Activated T-cell treated with anti-CD3 and anti-CD28 coated beads, Interleukin-2, amount 50 U/mL, for 72 hours (primary cell): ENCODE measurements at regions not wholly inside any gene's neighbourhood (a gene's known extent, or its start where the extent isn't known, plus 50 kb on each side); places are given as distances from the start of the nearest gene placed in this dataset.
A peak's percentile ranks its signal among the peaks of the same experiment; 100 is the strongest.
"Not testable (repeated sequence)": the region's sequence is repeated elsewhere in the genome, so short reads cannot be mapped to it uniquely, and the experiment has no call there.

Experiments
- ATAC-seq, 2 donors: fragments of 150-1000 bp; cut with Tn5 transposase; replicated peaks in 1 of 2; 2 replicates each; pipeline ENCODE4 v1.10.0; 2021; ENCODE audit warnings: moderate library complexity in 2 of 2, mild to moderate bottlenecking in 1 of 2
- DNase-seq, 2 donors: peaks; one replicate each; pipeline ENCODE4 v3.0.0; 2021 to 2022; ENCODE audit warnings: mixed read lengths in 1 of 2
- H3K27ac Mint-ChIP-seq: one replicate; pipeline ENCODE4 v1.8.0; 2022; ENCODE audit warnings: mild to moderate bottlenecking, moderate library complexity, mixed read lengths
- H3K27me3 Mint-ChIP-seq: one replicate; pipeline ENCODE4 v1.8.0; 2022; ENCODE audit warnings: low read depth, mixed read lengths
- H3K36me3 Mint-ChIP-seq, 2 donors: one replicate each; pipeline ENCODE4 v1.8.0; 2022; ENCODE audit warnings: mixed read lengths in 2 of 2, mild to moderate bottlenecking in 1 of 2; ENCODE audit not compliant: insufficient read depth in 2 of 2
- H3K4me1 Mint-ChIP-seq: one replicate; pipeline ENCODE4 v1.8.0; 2022; ENCODE audit warnings: low read depth, mixed read lengths
- H3K4me3 Mint-ChIP-seq, 2 donors: one replicate each; pipeline ENCODE4 v1.8.0; 2022; ENCODE audit warnings: mild to moderate bottlenecking in 2 of 2, mixed read lengths in 2 of 2, moderate library complexity in 2 of 2
- H3K9me3 Mint-ChIP-seq, 2 donors: one replicate each; pipeline ENCODE4 v1.8.0; 2022; ENCODE audit warnings: mixed read lengths in 2 of 2

- Mint-ChIP-seq H3K36me3 (peaks cover 0 to 1% of the 10 kb centered on the region in 2 donors), H3K4me1 (no peaks in the 10 kb centered on the region), H3K4me3 (no peak overlapping the region), H3K9me3 (no peaks in the 10 kb centered on the region), H3K27ac (no peak overlapping the region), H3K27me3 (no peaks in the 10 kb centered on the region)
- no peak for ATAC-seq
- DNase-seq, result no peak
Measured at GRCh38 chr1:242674951-242675645, 150.6 kb upstream of the PLD5 start.

GRCh38 chr1:242673652-242674051 is 149.2 kb upstream of the PLD5 start:
- Mint-ChIP-seq H3K36me3 (no peaks in the 10 kb centered on the region), H3K4me1 (no peaks in the 10 kb centered on the region), H3K9me3 (no peaks in the 10 kb centered on the region), H3K4me3 (no peak overlapping the region), H3K27me3 (no peaks in the 10 kb centered on the region), H3K27ac (no peak overlapping the region)
- no peak for DNase-seq
- no peak for ATAC-seq

- not testable (repeated sequence) for H3K27me3 Mint-ChIP-seq, H3K4me3 Mint-ChIP-seq, H3K4me1 Mint-ChIP-seq, ATAC-seq, H3K36me3 Mint-ChIP-seq, DNase-seq, H3K9me3 Mint-ChIP-seq, H3K27ac Mint-ChIP-seq
Measured at GRCh38 chr1:242673165-242673564, 148.7 kb upstream of the PLD5 start.

- H3K27me3 Mint-ChIP-seq, result no peaks in the 10 kb centered on the region
- H3K36me3 Mint-ChIP-seq, result no peaks in the 10 kb centered on the region
- ATAC-seq (no peak), DNase-seq (no peak)
- H3K4me3 Mint-ChIP-seq, result no peak overlapping the region
- no peaks in the 10 kb centered on the region for H3K4me1 Mint-ChIP-seq
- H3K9me3 Mint-ChIP-seq, result peaks cover 2% of the 10 kb centered on the region in 2 donors
- H3K27ac Mint-ChIP-seq, result no peak overlapping the region
Measured at GRCh38 chr1:242670019-242670418, 145.5 kb upstream of the PLD5 start.

- no peaks in the 10 kb centered on the region for H3K27me3 Mint-ChIP-seq
- no peaks in the 10 kb centered on the region for H3K4me1 Mint-ChIP-seq
- no peaks in the 10 kb centered on the region for H3K36me3 Mint-ChIP-seq
- no peak overlapping the region for H3K4me3 Mint-ChIP-seq
- H3K9me3 Mint-ChIP-seq, result peaks cover 2% of the 10 kb centered on the region in 2 donors
- no peak for ATAC-seq
- no peak for DNase-seq
- no peak overlapping the region for H3K27ac Mint-ChIP-seq
Measured at GRCh38 chr1:242662886-242663285, 138.4 kb upstream of the PLD5 start.

GRCh38 chr1:242653772-242654171 is 129.3 kb upstream of the PLD5 start:
- not testable (repeated sequence) for DNase-seq, H3K4me1 Mint-ChIP-seq, H3K36me3 Mint-ChIP-seq, H3K27ac Mint-ChIP-seq, H3K27me3 Mint-ChIP-seq, H3K9me3 Mint-ChIP-seq, H3K4me3 Mint-ChIP-seq, ATAC-seq

GRCh38 chr1:242651817-242652216 is 127.3 kb upstream of the PLD5 start:
- ATAC-seq, result no peak
- no peaks in the 10 kb centered on the region for H3K36me3 Mint-ChIP-seq
- peaks cover 2 to 9% of the 10 kb centered on the region in 2 donors for H3K9me3 Mint-ChIP-seq
- H3K4me3 Mint-ChIP-seq, result no peak overlapping the region
- no peak for DNase-seq
- no peaks in the 10 kb centered on the region for H3K4me1 Mint-ChIP-seq
- no peak overlapping the region for H3K27ac Mint-ChIP-seq
- no peaks in the 10 kb centered on the region for H3K27me3 Mint-ChIP-seq

- Mint-ChIP-seq H3K27ac (no peak overlapping the region), H3K9me3 (no peaks in the 10 kb centered on the region), H3K4me1 (no peaks in the 10 kb centered on the region), H3K36me3 (no peaks in the 10 kb centered on the region), H3K4me3 (no peak overlapping the region), H3K27me3 (no peaks in the 10 kb centered on the region)
- no peak for DNase-seq
- ATAC-seq, result no peak
Measured at GRCh38 chr1:242641461-242641860, 117.0 kb upstream of the PLD5 start.

GRCh38 chr1:242639104-242639503 is 114.6 kb upstream of the PLD5 start:
- Mint-ChIP-seq H3K27me3 (no peaks in the 10 kb centered on the region), H3K36me3 (no peaks in the 10 kb centered on the region), H3K4me3 (no peak overlapping the region), H3K9me3 (no peaks in the 10 kb centered on the region), H3K27ac (no peak overlapping the region), H3K4me1 (no peaks in the 10 kb centered on the region)
- DNase-seq, result no peak
- no peak for ATAC-seq

GRCh38 chr1:242634732-242635131 is 110.2 kb upstream of the PLD5 start:
- Mint-ChIP-seq H3K27me3 (no peaks in the 10 kb centered on the region), H3K36me3 (no peaks in the 10 kb centered on the region), H3K9me3 (peaks cover 0 to 6% of the 10 kb centered on the region in 2 donors), H3K4me3 (no peak overlapping the region), H3K4me1 (no peaks in the 10 kb centered on the region), H3K27ac (no peak overlapping the region)
- DNase-seq, result no peak
- no peak for ATAC-seq

- H3K9me3 Mint-ChIP-seq, result peaks cover 0 to 6% of the 10 kb centered on the region in 2 donors
- no peaks in the 10 kb centered on the region for H3K36me3 Mint-ChIP-seq
- peak in 1 of 2 donors; percentile 45 for ATAC-seq
- H3K4me1 Mint-ChIP-seq, result no peaks in the 10 kb centered on the region
- no peak overlapping the region for H3K27ac Mint-ChIP-seq
- DNase-seq, result no peak
- H3K27me3 Mint-ChIP-seq, result no peaks in the 10 kb centered on the region
- no peak overlapping the region for H3K4me3 Mint-ChIP-seq
Measured at GRCh38 chr1:242629396-242629795, 104.9 kb upstream of the PLD5 start.

- no peak for DNase-seq
- H3K36me3 Mint-ChIP-seq, result no peaks in the 10 kb centered on the region
- no peak overlapping the region for H3K27ac Mint-ChIP-seq
- no peak for ATAC-seq
- H3K27me3 Mint-ChIP-seq, result no peaks in the 10 kb centered on the region
- no peak overlapping the region for H3K4me3 Mint-ChIP-seq
- H3K4me1 Mint-ChIP-seq, result no peaks in the 10 kb centered on the region
- H3K9me3 Mint-ChIP-seq, result no peaks in the 10 kb centered on the region
Measured at GRCh38 chr1:242623756-242624155, 99.3 kb upstream of the PLD5 start.

GRCh38 chr1:242623119-242623518 is 98.6 kb upstream of the PLD5 start:
- H3K9me3 Mint-ChIP-seq, result no peaks in the 10 kb centered on the region
- no peak overlapping the region for H3K4me3 Mint-ChIP-seq
- DNase-seq (no peak), ATAC-seq (no peak)
- H3K4me1 Mint-ChIP-seq, result no peaks in the 10 kb centered on the region
- no peaks in the 10 kb centered on the region for H3K27me3 Mint-ChIP-seq
- H3K27ac Mint-ChIP-seq, result no peak overlapping the region
- H3K36me3 Mint-ChIP-seq, result no peaks in the 10 kb centered on the region

- Mint-ChIP-seq H3K27ac (no peak overlapping the region), H3K9me3 (peaks cover 6 to 12% of the 10 kb centered on the region in 2 donors), H3K4me1 (no peaks in the 10 kb centered on the region), H3K27me3 (no peaks in the 10 kb centered on the region), H3K36me3 (peaks cover 0 to 2% of the 10 kb centered on the region in 2 donors), H3K4me3 (no peak overlapping the region)
- ATAC-seq (no peak), DNase-seq (no peak)
Measured at GRCh38 chr1:242613266-242613815, 88.8 kb upstream of the PLD5 start.
